WTC11 (cell line): ENCODE measurements at regions not wholly inside any gene's neighbourhood (a gene's known extent, or its start where the extent isn't known, plus 50 kb on each side); places are given as distances from the start of the nearest gene placed in this dataset.

Source experiments
- ATAC-seq: fragments of 200-7000 bp; cut with Tn5 transposase; 2 replicates; pipeline ENCODE4 v1.10.0; 2021; ENCODE audit warnings: mild to moderate bottlenecking, moderate library complexity
- CTCF ChIA-PET: fragments of 300-600 bp; sonication (Branson Sonifier 250); formaldehyde crosslinking; loops from one replicate; lab custom pipeline; 2021; ENCODE audit warnings: antibody characterized with exemption; lab: Charles Lee
- POLR2A ChIA-PET: fragments of 350-600 bp; sonication (Branson Sonifier 250); formaldehyde crosslinking; loops from one replicate; lab custom pipeline; 2021; ENCODE audit warnings: antibody characterized with exemption; lab: Charles Lee
- DNase-seq: peaks from one replicate; pipeline ENCODE4 v3.0.0; 2021; ENCODE audit warnings: low spot score
- H3K27ac Mint-ChIP-seq: 2 replicates; pipeline ENCODE4 v1.8.0; 2021; ENCODE audit warnings: mixed read lengths
- H3K27me3 Mint-ChIP-seq: 2 replicates; pipeline ENCODE4 v1.8.0; 2021; ENCODE audit warnings: low read depth, mild to moderate bottlenecking, moderate library complexity, mixed read lengths
- H3K36me3 Mint-ChIP-seq: 2 replicates; pipeline ENCODE4 v1.8.0; 2021; ENCODE audit warnings: mixed read lengths
- H3K4me1 Mint-ChIP-seq: 2 replicates; pipeline ENCODE4 v1.8.0; 2022; ENCODE audit warnings: mixed read lengths
- H3K4me3 Mint-ChIP-seq: 2 replicates; pipeline ENCODE4 v1.8.0; 2021; ENCODE audit warnings: mild to moderate bottlenecking, moderate library complexity, mixed read lengths
- H3K9me3 Mint-ChIP-seq: 2 replicates; pipeline ENCODE4 v1.8.0; 2021; ENCODE audit warnings: mixed read lengths
- E2F5 ChIP-seq: sonication (generic); formaldehyde crosslinking; IDR thresholded peaks from 2 replicates; pipeline ENCODE4 v1.8.1; 2022; ENCODE audit warnings: mild to moderate bottlenecking, moderate library complexity, missing genetic modification reagents
- ESRRA ChIP-seq: sonication (generic); formaldehyde crosslinking; IDR thresholded peaks from 2 replicates; pipeline ENCODE4 v1.8.1; 2022; ENCODE audit warnings: mild to moderate bottlenecking, missing genetic modification reagents, borderline replicate concordance
- HMGXB4 ChIP-seq: sonication (generic); formaldehyde crosslinking; IDR thresholded peaks from 2 replicates; pipeline ENCODE4 v1.8.1; 2023; ENCODE audit warnings: mild to moderate bottlenecking, moderate library complexity, missing genetic modification reagents
- OVOL2 ChIP-seq: fragments of 250-450 bp; sonication (Bioruptor Pico); IDR thresholded peaks from 2 replicates; pipeline ENCODE4 v1.9.0; 2021; ENCODE audit warnings: mild to moderate bottlenecking, borderline replicate concordance
- PRRX2 ChIP-seq: fragments of 250-450 bp; sonication (Bioruptor Pico); IDR thresholded peaks from 2 replicates; pipeline ENCODE4 v1.8.0; 2021; ENCODE audit warnings: mild to moderate bottlenecking
- SMAD3 ChIP-seq: sonication (generic); formaldehyde crosslinking; IDR thresholded peaks from 2 replicates; pipeline ENCODE4 v1.8.0; 2022; ENCODE audit warnings: missing genetic modification reagents, mild to moderate bottlenecking, borderline replicate concordance
- TP53 ChIP-seq: sonication (generic); formaldehyde crosslinking; IDR thresholded peaks from 2 replicates; pipeline ENCODE4 v1.8.1; 2023; ENCODE audit warnings: mild to moderate bottlenecking, missing genetic modification reagents
- ZNF121 ChIP-seq: sonication (generic); formaldehyde crosslinking; IDR thresholded peaks from 2 replicates; pipeline ENCODE4 v1.8.0; 2023; ENCODE audit warnings: missing genetic modification reagents
- TF ChIP-seq, protein P1 (sequence below): sonication (generic); formaldehyde crosslinking; IDR thresholded peaks from 2 replicates; pipeline ENCODE4 v1.8.1; 2022; ENCODE audit warnings: low read depth, missing genetic modification reagents, borderline replicate concordance
- TF ChIP-seq, protein P2 (sequence below): fragments of 200-600 bp; IDR thresholded peaks from 2 replicates; pipeline ENCODE4 v1.8.0; 2022; ENCODE audit warnings: antibody characterized with exemption
- TF ChIP-seq, protein P3 (sequence below): fragments of 250-450 bp; sonication (Bioruptor Pico); conservative IDR thresholded peaks from 2 replicates; pipeline ENCODE4 v1.9.0; 2021; ENCODE audit warnings: mild to moderate bottlenecking
- TF ChIP-seq, protein P4 (sequence below): sonication (generic); formaldehyde crosslinking; IDR thresholded peaks from 2 replicates; pipeline ENCODE4 v1.8.0; 2022; ENCODE audit warnings: mild to moderate bottlenecking, missing genetic modification reagents
- TF ChIP-seq, protein P5 (sequence below): sonication (generic); formaldehyde crosslinking; IDR thresholded peaks from 2 replicates; pipeline ENCODE4 v1.8.0; 2023; ENCODE audit warnings: missing genetic modification reagents, mild to moderate bottlenecking, borderline replicate concordance

GRCh38 chr15:70299931-70300869, 202.5 kb upstream of the TLE3 start (continued):
- TF ChIP-seq HMGXB4 (CRISPR knock-in tag) = no peak
- TF ChIP-seq, protein P1, sequence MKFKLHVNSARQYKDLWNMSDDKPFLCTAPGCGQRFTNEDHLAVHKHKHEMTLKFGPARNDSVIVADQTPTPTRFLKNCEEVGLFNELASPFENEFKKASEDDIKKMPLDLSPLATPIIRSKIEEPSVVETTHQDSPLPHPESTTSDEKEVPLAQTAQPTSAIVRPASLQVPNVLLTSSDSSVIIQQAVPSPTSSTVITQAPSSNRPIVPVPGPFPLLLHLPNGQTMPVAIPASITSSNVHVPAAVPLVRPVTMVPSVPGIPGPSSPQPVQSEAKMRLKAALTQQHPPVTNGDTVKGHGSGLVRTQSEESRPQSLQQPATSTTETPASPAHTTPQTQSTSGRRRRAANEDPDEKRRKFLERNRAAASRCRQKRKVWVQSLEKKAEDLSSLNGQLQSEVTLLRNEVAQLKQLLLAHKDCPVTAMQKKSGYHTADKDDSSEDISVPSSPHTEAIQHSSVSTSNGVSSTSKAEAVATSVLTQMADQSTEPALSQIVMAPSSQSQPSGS (CRISPR knock-in tag) = no peak
- no peak for TF ChIP-seq SMAD3
- TF ChIP-seq, protein P2, sequence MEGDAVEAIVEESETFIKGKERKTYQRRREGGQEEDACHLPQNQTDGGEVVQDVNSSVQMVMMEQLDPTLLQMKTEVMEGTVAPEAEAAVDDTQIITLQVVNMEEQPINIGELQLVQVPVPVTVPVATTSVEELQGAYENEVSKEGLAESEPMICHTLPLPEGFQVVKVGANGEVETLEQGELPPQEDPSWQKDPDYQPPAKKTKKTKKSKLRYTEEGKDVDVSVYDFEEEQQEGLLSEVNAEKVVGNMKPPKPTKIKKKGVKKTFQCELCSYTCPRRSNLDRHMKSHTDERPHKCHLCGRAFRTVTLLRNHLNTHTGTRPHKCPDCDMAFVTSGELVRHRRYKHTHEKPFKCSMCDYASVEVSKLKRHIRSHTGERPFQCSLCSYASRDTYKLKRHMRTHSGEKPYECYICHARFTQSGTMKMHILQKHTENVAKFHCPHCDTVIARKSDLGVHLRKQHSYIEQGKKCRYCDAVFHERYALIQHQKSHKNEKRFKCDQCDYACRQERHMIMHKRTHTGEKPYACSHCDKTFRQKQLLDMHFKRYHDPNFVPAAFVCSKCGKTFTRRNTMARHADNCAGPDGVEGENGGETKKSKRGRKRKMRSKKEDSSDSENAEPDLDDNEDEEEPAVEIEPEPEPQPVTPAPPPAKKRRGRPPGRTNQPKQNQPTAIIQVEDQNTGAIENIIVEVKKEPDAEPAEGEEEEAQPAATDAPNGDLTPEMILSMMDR = no peak
- no peak for TF ChIP-seq ZNF121 (CRISPR knock-in tag)
- TF ChIP-seq E2F5 (CRISPR knock-in tag) = no peak

DNA sequence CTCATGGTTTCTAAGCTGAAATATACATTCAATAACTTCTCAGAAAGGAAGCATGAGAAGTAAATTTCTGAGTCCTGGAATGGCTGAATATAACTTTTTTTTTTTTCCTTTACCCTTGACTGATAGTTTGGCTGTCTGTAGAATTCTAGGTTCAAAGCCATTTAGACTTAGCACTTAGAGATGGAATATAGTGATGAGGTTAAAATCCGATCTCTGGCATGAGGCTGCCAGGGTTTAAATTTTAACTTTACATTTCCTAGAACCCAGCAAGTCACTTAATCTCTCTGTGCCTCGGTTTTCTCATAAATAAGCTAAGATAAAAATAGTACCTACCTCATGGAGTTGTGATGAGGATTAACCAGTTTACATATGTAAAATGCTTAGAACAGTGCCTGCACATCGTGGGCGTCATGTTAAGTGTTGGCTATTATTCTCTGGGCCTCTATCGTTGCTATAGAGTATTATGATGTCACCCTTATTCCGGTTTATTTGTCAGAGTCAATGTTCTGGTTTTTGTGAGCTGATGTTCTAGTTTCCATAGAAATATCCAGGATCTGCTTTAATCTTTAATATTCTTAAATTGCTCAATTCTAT, 199.8 kb upstream of the TLE3 start:
- POLR2A ChIA-PET = interaction anchor here (0.6 kb wide), 1 partner anchor 29 kb away, joined by 4 read pairs; no protein-coding TSS in a partner anchor
- H3K4me3 Mint-ChIP-seq = no peak overlapping the region
- H3K27ac Mint-ChIP-seq = no peak overlapping the region
- ATAC-seq = no peak
- no peaks in the 10 kb centered on the region for H3K9me3 Mint-ChIP-seq
- H3K4me1 Mint-ChIP-seq = no peaks in the 10 kb centered on the region
- no peak for DNase-seq
- H3K27me3 Mint-ChIP-seq = no peaks in the 10 kb centered on the region
- no peaks in the 10 kb centered on the region for H3K36me3 Mint-ChIP-seq
- CTCF ChIA-PET = no interaction called here
- TF ChIP-seq, protein P3, sequence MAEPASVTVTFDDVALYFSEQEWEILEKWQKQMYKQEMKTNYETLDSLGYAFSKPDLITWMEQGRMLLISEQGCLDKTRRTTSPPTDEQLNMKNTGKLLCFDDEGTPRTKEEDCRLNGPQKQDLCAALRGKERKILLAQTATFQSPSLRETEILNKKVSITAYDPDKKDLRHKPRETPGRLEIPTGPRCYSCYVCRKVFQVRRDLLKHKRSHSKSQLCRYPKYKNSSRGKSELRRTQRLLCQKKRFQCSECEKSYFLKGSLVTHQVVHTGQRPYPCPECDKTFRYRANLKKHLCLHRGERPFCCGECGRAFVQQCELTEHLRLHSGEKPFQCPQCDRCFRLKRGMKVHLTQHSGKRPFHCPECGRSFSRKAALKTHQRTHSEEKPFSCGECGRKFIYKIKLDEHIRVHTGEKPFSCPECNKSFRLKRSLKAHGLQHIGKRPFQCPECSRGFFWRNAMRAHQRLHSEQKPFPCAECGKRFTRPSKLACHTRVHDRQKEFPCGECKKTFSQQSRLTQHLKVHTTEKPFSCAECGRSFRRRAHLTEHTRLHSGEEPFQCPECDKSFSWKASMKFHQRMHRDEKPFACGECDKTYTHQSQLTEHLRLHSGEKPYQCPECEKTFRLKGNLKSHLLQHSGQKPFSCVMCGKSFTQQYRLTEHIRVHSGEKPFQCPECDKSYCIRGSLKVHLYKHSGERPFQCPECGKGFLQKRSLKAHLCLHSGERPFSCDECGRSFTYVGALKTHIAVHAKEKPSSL (CRISPR knock-in tag) = no peak
- TF ChIP-seq ESRRA (CRISPR knock-in tag) = no peak
- TF ChIP-seq TP53 (CRISPR knock-in tag) = no peak
- TF ChIP-seq, protein P4, sequence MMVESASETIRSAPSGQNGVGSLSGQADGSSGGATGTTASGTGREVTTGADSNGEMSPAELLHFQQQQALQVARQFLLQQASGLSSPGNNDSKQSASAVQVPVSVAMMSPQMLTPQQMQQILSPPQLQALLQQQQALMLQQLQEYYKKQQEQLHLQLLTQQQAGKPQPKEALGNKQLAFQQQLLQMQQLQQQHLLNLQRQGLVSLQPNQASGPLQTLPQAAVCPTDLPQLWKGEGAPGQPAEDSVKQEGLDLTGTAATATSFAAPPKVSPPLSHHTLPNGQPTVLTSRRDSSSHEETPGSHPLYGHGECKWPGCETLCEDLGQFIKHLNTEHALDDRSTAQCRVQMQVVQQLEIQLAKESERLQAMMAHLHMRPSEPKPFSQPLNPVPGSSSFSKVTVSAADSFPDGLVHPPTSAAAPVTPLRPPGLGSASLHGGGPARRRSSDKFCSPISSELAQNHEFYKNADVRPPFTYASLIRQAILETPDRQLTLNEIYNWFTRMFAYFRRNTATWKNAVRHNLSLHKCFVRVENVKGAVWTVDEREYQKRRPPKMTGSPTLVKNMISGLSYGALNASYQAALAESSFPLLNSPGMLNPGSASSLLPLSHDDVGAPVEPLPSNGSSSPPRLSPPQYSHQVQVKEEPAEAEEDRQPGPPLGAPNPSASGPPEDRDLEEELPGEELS (CRISPR knock-in tag) = no peak
- TF ChIP-seq PRRX2 (CRISPR knock-in tag) = no peak
- TF ChIP-seq, protein P5, sequence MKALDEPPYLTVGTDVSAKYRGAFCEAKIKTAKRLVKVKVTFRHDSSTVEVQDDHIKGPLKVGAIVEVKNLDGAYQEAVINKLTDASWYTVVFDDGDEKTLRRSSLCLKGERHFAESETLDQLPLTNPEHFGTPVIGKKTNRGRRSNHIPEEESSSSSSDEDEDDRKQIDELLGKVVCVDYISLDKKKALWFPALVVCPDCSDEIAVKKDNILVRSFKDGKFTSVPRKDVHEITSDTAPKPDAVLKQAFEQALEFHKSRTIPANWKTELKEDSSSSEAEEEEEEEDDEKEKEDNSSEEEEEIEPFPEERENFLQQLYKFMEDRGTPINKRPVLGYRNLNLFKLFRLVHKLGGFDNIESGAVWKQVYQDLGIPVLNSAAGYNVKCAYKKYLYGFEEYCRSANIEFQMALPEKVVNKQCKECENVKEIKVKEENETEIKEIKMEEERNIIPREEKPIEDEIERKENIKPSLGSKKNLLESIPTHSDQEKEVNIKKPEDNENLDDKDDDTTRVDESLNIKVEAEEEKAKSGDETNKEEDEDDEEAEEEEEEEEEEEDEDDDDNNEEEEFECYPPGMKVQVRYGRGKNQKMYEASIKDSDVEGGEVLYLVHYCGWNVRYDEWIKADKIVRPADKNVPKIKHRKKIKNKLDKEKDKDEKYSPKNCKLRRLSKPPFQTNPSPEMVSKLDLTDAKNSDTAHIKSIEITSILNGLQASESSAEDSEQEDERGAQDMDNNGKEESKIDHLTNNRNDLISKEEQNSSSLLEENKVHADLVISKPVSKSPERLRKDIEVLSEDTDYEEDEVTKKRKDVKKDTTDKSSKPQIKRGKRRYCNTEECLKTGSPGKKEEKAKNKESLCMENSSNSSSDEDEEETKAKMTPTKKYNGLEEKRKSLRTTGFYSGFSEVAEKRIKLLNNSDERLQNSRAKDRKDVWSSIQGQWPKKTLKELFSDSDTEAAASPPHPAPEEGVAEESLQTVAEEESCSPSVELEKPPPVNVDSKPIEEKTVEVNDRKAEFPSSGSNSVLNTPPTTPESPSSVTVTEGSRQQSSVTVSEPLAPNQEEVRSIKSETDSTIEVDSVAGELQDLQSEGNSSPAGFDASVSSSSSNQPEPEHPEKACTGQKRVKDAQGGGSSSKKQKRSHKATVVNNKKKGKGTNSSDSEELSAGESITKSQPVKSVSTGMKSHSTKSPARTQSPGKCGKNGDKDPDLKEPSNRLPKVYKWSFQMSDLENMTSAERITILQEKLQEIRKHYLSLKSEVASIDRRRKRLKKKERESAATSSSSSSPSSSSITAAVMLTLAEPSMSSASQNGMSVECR = no peak
- no peak for TF ChIP-seq OVOL2
- TF ChIP-seq, protein P1 (CRISPR knock-in tag) = no peak
